Aorta (tissue), 5 donors: ENCODE measurements at regions not wholly inside any gene's neighbourhood (a gene's known extent, or its start where the extent isn't known, plus 50 kb on each side); places are given as distances from the start of the nearest gene placed in this dataset.

Experiments used
- ATAC-seq: fragments of 200-7000 bp; cut with Tn5 transposase; one replicate; pipeline ENCODE4 v1.9.1; 2022; ENCODE audit warnings: moderate library complexity; ENCODE audit not compliant: low FRiP score
- DNase-seq, 2 donors: peaks; one replicate each; pipeline ENCODE4 v3.0.0-alpha.2; 2020
- H3K27ac ChIP-seq, 2 donors: one replicate each; pipeline ENCODE4 v1.5.1; 2013; ENCODE audit warnings: low read length in 2 of 2, mild to moderate bottlenecking in 2 of 2, moderate library complexity in 2 of 2, control low read depth in 1 of 2, inconsistent platforms in 1 of 2, low read depth in 1 of 2
- H3K27me3 ChIP-seq, 2 donors: one replicate each; pipeline ENCODE4 v1.6.1; 2013; ENCODE audit warnings: control low read depth in 1 of 2, low read length in 1 of 2, mild to moderate bottlenecking in 1 of 2, moderate library complexity in 1 of 2; ENCODE audit not compliant: insufficient read depth in 2 of 2, control insufficient read depth in 1 of 2
- H3K36me3 ChIP-seq, 2 donors: one replicate each; pipeline ENCODE4 v1.6.1; 2013; ENCODE audit warnings: control low read depth in 1 of 2, low read length in 1 of 2, mild to moderate bottlenecking in 1 of 2; ENCODE audit not compliant: insufficient read depth in 2 of 2, control insufficient read depth in 1 of 2
- H3K4me1 ChIP-seq, 2 donors: one replicate each; pipeline ENCODE4 v1.6.1; 2013; ENCODE audit warnings: low read length in 2 of 2, control low read depth in 1 of 2, mild to moderate bottlenecking in 1 of 2, moderate library complexity in 1 of 2; ENCODE audit not compliant: insufficient read depth in 2 of 2, control insufficient read depth in 1 of 2
- H3K4me3 ChIP-seq, 2 donors: one replicate each; pipeline ENCODE4 v1.5.1; 2013; ENCODE audit warnings: low read length in 2 of 2, control low read depth in 1 of 2, mild to moderate bottlenecking in 1 of 2
- H3K9me3 ChIP-seq: one replicate; pipeline ENCODE4 v1.6.1; 2013; ENCODE audit warnings: mild to moderate bottlenecking, low read length; ENCODE audit not compliant: control insufficient read depth
- WGBS, 2 donors: extraction: QIAGEN DNeasy Blood & Tissue Kit; methylation state at CpG; one replicate each; pipeline ENCODE4 v1.1.7; 2013; 5-methylcytosine and 5-hydroxymethylcytosine counted together
- intact Hi-C, 2 donors: fragments of 100-400 bp; cut with DNase I; formaldehyde crosslinking; loops; one replicate each; pipeline versions ENCODE4 v1.14.2 to v1.15.0; 2022
- donor health status: healthy with polysubstance abuse.
- donor health status: Bipolar disorder and iron deficiency.
- donor health status: DM: no; HTN: no; CAD: no.
- donor health status: DM: no; HTN: no; CAD: no.
- donor health status: DM: yes; HTN: yes; CAD: no.

DNA sequence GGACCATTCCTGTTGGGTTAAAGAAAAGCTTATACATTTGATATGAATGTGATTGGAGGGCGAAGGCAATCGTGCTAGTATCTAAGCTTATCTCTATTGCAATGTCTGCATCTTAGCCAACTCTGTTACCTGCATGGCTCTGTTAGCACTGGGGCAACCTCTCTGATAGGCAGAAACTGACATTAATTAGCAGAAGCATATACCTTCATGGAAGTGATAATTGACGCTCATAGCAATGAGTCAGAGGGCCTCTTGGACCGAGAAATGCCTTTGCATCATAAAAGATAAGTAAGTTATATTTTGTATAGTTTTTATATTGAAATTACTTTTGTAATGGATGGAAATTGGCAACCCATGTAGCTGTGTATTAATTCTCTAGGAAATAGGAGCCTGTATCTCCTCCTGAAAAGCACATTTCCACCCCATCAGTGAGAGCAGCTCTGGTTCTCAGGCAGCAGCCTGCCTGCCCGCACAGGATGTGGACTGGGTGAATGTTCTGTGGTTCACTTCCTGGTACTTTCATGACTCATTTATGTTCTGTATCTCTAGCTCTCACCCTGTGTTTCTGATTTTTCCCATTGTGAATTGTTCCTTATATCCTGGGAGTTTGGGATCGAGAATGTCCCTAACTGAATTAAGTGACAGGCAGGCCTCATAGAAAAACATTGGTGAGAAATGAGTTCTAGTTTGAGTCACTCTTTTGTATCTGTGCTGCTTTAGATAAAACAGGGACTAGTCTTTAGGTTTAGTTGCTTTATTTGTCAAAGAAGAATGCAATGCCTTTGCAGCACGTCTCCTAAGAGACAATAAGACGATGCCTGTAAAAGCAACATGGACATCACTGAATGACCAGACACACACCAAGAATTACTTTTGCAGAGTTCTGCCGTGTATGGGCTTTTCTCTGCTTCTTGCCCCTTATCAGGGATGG lies 344.9 kb downstream of the DCDC2C start:
- H3K36me3 ChIP-seq = no peaks in the 10 kb centered on the region
- ATAC-seq (no peak), DNase-seq (no peak)
- H3K9me3 ChIP-seq = no peaks in the 10 kb centered on the region
- H3K27me3 ChIP-seq = no peaks in the 10 kb centered on the region
- intact Hi-C loops = no loop called here
- no peak overlapping the region for H3K27ac ChIP-seq
- H3K4me1 ChIP-seq = no peaks in the 10 kb centered on the region
- WGBS, 2 donors = 71 to 76% methylated on average over 9 of the region's 9 CpGs
- H3K4me3 ChIP-seq = no peak overlapping the region

DNA sequence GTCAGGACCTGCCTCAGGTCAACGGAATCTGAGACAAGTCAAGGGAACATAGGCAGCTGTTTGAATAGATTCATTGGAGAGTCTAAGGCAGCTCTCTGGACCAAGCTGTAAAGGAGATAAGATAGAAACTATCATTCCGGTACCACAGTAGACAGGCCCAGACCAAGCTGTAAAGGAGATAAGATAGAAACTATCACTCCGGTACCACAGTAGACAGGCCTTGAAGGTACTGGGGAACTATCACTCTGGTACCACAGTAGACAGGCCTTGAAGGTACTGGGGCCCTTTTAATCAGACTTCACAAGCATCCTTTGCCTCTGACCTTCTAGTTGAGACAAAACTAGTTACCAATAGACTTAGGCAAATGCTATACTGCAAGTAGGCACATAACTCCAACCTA lies 346.1 kb downstream of the DCDC2C start:
- Histone ChIP-seq H3K4me1 (peaks cover 0 to 2% of the 10 kb centered on the region in 2 donors), H3K9me3 (no peaks in the 10 kb centered on the region), H3K4me3 (no peak overlapping the region), H3K27me3 (no peaks in the 10 kb centered on the region), H3K36me3 (no peaks in the 10 kb centered on the region), H3K27ac (no peak overlapping the region)
- ATAC-seq = no peak
- WGBS, 2 donors = 94 to 97% methylated on average over 3 of the region's 3 CpGs
- no peak for DNase-seq
- intact Hi-C loops = no loop called here

DNA sequence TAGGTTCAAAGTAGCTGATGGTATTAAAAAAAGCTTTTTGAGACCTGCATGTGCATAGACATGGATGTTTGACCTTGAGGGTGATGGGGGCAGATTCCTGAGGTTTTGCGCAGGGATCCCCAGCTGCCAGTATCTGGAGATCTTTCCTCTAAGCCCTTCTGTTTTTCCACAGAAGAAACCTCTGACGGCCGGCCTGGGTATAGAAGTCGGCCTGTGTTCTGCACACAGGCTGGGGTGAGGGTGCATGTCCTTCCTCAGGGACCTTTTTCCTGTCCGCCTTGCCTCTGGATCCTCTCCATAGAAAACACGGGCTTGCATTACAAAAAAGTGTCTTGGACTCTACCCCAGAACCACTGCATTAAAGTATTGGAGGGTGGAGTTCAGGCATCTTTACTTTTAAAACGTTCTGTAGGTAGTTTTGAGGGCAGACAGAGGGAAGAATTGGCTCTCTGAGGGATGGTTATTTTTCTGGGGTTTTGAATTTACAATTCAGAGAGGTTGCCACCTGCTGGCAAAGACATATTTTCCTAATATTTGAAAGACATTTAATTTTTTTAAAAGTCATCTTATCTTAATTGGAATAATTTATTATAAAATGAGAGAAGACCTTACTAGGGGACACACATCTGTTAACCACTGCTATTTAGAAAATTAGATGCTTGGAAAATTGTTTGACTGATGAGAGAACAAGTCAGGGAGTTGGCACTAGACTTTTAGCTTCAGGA lies 350.6 kb downstream of the DCDC2C start:
- H3K4me1 ChIP-seq = peaks cover 0 to 2% of the 10 kb centered on the region in 2 donors
- intact Hi-C loops = no loop called here
- H3K27ac ChIP-seq = no peak overlapping the region
- no peaks in the 10 kb centered on the region for H3K9me3 ChIP-seq
- no peaks in the 10 kb centered on the region for H3K36me3 ChIP-seq
- ATAC-seq (no peak), DNase-seq (no peak)
- H3K4me3 ChIP-seq = no peak overlapping the region
- no peaks in the 10 kb centered on the region for H3K27me3 ChIP-seq
- WGBS, 2 donors = 12 to 15% methylated on average over 7 of the region's 7 CpGs

DNA sequence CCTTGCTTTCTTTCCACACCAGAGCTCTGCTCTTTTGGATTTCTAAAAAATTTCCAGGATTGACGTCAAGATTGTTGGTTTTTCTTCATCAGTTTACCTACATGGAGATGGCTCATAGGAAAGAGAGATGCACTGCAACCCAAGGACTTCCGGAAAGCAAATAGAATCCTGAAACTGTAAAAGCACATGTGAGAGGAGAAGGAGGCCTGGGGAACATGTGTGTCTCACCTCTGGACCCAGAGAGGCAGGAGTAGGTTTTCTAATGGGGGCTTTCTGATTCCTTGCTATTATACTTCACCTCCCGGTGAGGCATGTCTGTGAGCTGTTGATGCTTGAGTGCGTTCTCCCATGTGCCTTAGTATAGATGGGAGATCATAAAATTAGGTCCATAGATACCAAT lies 362.8 kb downstream of the DCDC2C start:
- Histone ChIP-seq H3K27me3 (no peaks in the 10 kb centered on the region), H3K4me1 (no peaks in the 10 kb centered on the region), H3K4me3 (no peak overlapping the region), H3K27ac (no peak overlapping the region), H3K36me3 (no peaks in the 10 kb centered on the region), H3K9me3 (no peaks in the 10 kb centered on the region)
- ATAC-seq (no peak), DNase-seq (no peak)
- intact Hi-C loops = no loop called here
- WGBS, 2 donors = 80 to 81% methylated on average over 4 of the region's 4 CpGs

DNA sequence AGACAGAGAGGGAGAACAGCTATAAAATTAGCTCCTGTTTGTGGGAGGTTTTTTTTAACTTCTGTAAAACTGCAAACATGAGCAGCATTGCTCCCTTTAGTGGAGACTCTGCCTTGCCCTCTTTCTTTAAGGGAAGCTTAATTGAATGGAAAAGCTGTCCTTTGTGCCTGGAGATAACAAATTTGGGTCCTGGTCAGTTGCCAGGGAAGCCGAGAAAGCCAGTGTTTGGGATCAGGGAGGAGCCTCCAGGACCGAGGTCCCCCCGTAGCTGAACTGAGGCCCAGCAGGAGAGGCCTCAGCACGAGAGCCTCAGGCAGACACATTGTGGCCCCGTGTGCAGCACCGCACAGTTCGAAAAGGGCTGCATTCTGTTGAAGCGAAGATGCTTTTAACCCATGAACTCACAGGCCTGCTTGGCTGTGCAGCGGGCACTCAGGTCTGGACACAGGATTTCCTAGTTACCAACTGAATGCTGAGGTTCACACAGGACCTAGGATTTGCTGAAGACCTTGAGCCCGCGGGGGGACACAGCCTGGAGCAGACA lies 369.7 kb downstream of the DCDC2C start:
- WGBS, 2 donors = 79% methylated on average over 11 of the region's 11 CpGs
- H3K27me3 ChIP-seq = no peaks in the 10 kb centered on the region

DNA sequence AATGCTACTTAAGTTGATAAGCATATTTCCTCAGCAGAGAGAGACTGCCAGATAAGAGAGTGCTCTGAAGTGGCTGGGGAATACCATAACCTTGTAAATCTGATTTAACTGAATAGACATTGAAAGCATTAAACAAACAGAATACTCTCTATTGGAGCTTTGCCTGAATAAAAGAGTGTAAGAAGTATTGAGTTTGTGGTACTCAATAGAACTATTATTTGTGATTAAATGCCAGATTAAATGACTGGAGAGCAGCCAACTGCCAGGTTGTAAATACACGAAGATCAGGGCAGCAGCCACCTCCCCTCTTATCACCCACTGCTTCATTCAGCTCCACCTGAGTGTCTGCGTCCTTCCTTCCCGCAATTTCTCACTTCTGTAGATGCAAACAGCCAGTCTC lies 373.6 kb downstream of the DCDC2C start:
- no peak overlapping the region for H3K4me3 ChIP-seq
- 58 to 69% methylated on average over 3 of the region's 3 CpGs for WGBS, 2 donors
- intact Hi-C loops = no loop called here
- H3K9me3 ChIP-seq = no peaks in the 10 kb centered on the region
- no peaks in the 10 kb centered on the region for H3K27me3 ChIP-seq
- no peaks in the 10 kb centered on the region for H3K36me3 ChIP-seq
- H3K4me1 ChIP-seq = no peaks in the 10 kb centered on the region
- no peak for ATAC-seq
- DNase-seq = no peak
- no peak overlapping the region for H3K27ac ChIP-seq

More for the DNA sequence above, 369.7 kb downstream of the DCDC2C start:
- intact Hi-C loops = no loop called here
- no peaks in the 10 kb centered on the region for H3K9me3 ChIP-seq
- no peak overlapping the region for H3K27ac ChIP-seq
- no peaks in the 10 kb centered on the region for H3K36me3 ChIP-seq
- ATAC-seq = no peak
- DNase-seq = peak in 1 of 2 donors; percentile 63
- H3K4me3 ChIP-seq = no peak overlapping the region
- H3K4me1 ChIP-seq = no peaks in the 10 kb centered on the region

DNA sequence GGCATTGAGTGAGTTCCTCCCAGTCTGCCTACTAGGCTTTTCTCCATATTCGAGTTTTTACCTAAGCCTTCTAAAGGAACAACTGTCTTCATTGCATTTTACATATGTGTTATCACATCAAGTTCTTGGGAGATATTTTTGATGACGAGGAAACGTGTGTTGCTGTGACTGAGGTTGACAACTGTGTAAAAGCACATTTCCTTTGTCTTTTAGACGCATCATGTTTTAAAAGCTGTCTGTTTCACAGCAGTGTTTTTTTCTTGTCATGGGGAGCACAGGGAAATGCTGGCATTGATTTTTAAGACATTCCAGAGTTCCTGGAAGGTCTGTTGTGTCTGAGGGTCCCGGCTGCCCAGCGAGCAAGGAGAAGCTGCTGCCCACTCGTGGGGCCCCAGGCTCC lies 381.8 kb downstream of the DCDC2C start:
- no peak for ATAC-seq
- 32 to 42% methylated on average over 7 of the region's 7 CpGs for WGBS, 2 donors
- no peaks in the 10 kb centered on the region for H3K4me1 ChIP-seq
- H3K9me3 ChIP-seq = no peaks in the 10 kb centered on the region
- H3K36me3 ChIP-seq = no peaks in the 10 kb centered on the region
- no peak overlapping the region for H3K4me3 ChIP-seq
- H3K27ac ChIP-seq = no peak overlapping the region
- H3K27me3 ChIP-seq = no peaks in the 10 kb centered on the region
- intact Hi-C loops = no loop called here
- DNase-seq = no peak

DNA sequence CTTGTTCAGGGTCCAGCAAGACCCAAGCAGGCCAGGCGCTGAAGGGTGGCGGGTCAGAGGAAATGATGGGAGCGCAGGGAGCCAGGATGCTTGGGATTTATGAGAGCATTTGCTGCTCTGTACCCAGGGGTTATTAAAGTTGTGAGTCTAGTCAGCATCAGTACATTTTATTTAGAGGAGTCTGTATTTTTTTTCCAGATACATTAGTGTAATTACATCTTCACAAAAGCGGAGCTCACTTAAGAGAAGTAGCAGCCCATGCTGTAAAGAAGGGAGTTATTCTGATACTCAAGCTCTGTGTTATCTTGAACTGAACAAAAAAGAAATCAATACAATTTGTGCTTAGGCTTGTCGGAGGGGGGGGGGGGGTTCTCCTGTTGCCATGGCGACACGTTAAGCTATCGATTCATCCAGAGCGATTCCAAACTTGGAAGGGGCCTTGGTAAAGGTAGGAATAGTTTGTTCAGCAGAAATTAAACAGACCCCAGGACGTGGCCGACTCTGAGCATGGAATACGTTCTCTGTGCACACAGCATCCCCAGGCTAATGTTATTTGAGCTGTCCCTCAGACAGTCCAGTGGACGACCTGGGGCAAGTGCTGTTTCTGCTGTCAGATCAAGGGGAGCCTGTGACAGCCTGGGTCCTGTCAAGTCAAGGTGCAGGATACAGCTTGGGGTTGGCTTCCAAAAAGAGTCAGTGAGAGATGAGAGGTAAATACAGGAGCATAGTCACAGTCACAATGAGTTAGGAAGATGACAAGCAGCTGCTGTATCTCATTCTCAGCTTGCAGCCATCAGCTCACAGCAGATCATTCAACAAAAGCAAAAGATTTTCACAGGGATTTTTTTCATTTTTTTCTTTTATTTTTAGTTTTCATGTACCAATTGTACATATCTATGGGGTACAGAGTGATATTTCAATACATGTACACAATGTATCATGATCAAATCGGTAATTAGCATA lies 387.6 kb downstream of the DCDC2C start:
- no peaks in the 10 kb centered on the region for H3K4me1 ChIP-seq
- DNase-seq (no peak), ATAC-seq (no peak)
- H3K27ac ChIP-seq = no peak overlapping the region
- intact Hi-C loops = no loop called here
- no peaks in the 10 kb centered on the region for H3K27me3 ChIP-seq
- H3K9me3 ChIP-seq = no peaks in the 10 kb centered on the region
- H3K36me3 ChIP-seq = no peaks in the 10 kb centered on the region
- no peak overlapping the region for H3K4me3 ChIP-seq
- 61 to 67% methylated on average over 14 of the region's 14 CpGs for WGBS, 2 donors
